GM12873 (cell line): ENCODE measurements at regions not wholly inside any gene's neighbourhood (a gene's known extent, or its start where the extent isn't known, plus 50 kb on each side); places are given as distances from the start of the nearest gene placed in this dataset.

Source experiments
- TF ChIP-seq, protein P1 (sequence below): IDR thresholded peaks from 2 replicates; pipeline ENCODE4 v1.5.1; 2012; ENCODE audit warnings: low read depth, mild to moderate bottlenecking, moderate library complexity, low read length, control low read depth; ENCODE audit not compliant: insufficient read depth; ENCODE audit errors: missing control alignments

DNA sequence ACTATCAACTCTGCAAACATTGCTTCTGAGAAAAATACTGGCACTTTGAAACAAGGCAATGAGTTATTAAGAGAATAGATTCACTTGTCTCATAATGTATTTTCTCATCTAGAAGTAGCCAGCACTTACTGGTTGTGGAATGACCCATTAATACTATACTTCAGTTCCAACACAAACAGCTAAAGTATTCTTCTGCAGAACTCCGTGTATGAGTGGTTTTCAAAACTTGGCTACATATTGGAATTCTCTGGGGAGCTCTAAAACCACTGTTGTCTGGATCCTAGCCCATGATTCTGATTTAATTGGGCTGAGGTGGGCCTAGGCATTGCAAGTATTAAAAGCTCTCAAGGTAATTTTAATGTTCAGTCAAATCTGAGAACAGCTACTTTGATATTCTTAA is 1416.4 kb upstream of the RAG2 start:
- TF ChIP-seq, protein P1, sequence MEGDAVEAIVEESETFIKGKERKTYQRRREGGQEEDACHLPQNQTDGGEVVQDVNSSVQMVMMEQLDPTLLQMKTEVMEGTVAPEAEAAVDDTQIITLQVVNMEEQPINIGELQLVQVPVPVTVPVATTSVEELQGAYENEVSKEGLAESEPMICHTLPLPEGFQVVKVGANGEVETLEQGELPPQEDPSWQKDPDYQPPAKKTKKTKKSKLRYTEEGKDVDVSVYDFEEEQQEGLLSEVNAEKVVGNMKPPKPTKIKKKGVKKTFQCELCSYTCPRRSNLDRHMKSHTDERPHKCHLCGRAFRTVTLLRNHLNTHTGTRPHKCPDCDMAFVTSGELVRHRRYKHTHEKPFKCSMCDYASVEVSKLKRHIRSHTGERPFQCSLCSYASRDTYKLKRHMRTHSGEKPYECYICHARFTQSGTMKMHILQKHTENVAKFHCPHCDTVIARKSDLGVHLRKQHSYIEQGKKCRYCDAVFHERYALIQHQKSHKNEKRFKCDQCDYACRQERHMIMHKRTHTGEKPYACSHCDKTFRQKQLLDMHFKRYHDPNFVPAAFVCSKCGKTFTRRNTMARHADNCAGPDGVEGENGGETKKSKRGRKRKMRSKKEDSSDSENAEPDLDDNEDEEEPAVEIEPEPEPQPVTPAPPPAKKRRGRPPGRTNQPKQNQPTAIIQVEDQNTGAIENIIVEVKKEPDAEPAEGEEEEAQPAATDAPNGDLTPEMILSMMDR, result no peak

GRCh38 chr11:38013157-38013556 is 1415.1 kb upstream of the RAG2 start:
- TF ChIP-seq, protein P1, result no peak

GRCh38 chr11:38011496-38011895 is 1413.5 kb upstream of the RAG2 start:
- TF ChIP-seq, protein P1, result no peak

DNA sequence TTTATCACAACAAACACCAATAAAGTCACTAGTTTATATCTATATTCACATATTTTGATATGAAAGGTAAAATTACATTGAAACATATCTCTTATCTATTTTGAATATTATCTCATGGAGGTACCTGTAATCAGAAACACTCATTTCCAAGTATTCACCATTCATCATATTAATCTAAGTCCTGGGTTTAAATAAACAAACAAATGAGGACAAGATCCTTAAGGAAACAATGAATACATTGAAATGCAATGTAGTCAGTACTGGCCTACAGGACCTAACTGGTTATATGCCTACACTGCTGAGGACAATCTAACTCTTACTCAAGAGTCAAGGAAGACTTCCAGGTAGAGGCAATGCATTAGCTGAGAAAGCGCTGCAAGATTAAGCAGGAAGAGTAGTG is 1411.9 kb upstream of the RAG2 start:
- TF ChIP-seq, protein P1, result no peak

- TF ChIP-seq, protein P1, result no peak
These were observed 1408.4 kb upstream of the RAG2 start for GRCh38 chr11:38006466-38006865.

- TF ChIP-seq, protein P1, result no peak
These were observed 1407.6 kb upstream of the RAG2 start for GRCh38 chr11:38005597-38005996.

DNA sequence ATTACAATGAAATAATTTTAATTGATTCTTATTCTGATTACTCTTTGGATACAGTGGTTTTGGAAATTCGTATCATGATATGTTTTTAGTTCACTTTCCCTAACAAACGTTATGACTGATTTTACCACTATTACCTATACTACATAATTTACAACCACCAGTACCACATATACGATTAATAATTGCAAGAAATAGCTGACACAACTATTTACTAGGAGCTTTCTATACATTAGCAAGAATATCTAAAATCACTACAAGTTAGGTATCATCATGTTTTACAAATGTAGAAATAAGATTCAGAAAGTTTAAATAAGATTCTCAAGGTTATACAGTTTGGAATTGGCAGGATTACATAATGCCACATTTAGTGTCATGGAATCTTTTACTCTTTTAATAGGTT is 1401.1 kb upstream of the RAG2 start:
- TF ChIP-seq, protein P1, result no peak
